Uterus (tissue), 3 donors: ENCODE measurements at regions not wholly inside any gene's neighbourhood (a gene's known extent, or its start where the extent isn't known, plus 50 kb on each side); places are given as distances from the start of the nearest gene placed in this dataset.

Experiments
- DNase-seq, 2 donors: peaks; one replicate each; pipeline ENCODE4 v3.0.0-alpha.2; 2019 to 2020
- H3K27ac ChIP-seq, 2 donors: fragments of 200-600 bp; sonication (generic); 1 replicate in 1 of 2; 2 replicates in 1 of 2; pipeline ENCODE4 v1.5.1; 2016 to 2018
- H3K27me3 ChIP-seq, 2 donors: fragments of 200-600 bp; sonication (generic); one replicate each; pipeline ENCODE4 v1.5.1; 2018 to 2019; ENCODE audit warnings: control low read depth in 1 of 2
- H3K36me3 ChIP-seq, 2 donors: fragments of 200-600 bp; sonication (generic); one replicate each; pipeline ENCODE4 v1.5.1; 2019; ENCODE audit warnings: control low read depth in 1 of 2
- H3K4me1 ChIP-seq, 2 donors: fragments of 200-600 bp; sonication (generic); one replicate each; pipeline ENCODE4 v1.5.1; 2018 to 2019; ENCODE audit warnings: control low read depth in 1 of 2
- H3K4me3 ChIP-seq, 2 donors: fragments of 200-600 bp; sonication (generic); 1 replicate in 1 of 2; 2 replicates in 1 of 2; pipeline ENCODE4 v1.5.1; 2018 to 2019; ENCODE audit warnings: mild to moderate bottlenecking in 1 of 2
- H3K9me3 ChIP-seq, 2 donors: fragments of 200-600 bp; sonication (generic); one replicate each; pipeline ENCODE4 v1.5.1; 2019; ENCODE audit warnings: control low read depth in 1 of 2
- POLR2A ChIP-seq, 2 donors: fragments of 450-650 bp; IDR thresholded peaks; one replicate each; pipeline ENCODE4 v1.6.1; 2016; ENCODE audit warnings: antibody characterized with exemption in 2 of 2, mild to moderate bottlenecking in 1 of 2, moderate library complexity in 1 of 2
- intact Hi-C: fragments of 100-400 bp; cut with DNase I; formaldehyde crosslinking; loops from one replicate; pipeline ENCODE4 v1.15.1; 2023; ENCODE audit warnings: low total_unique reads
- TF ChIP-seq, protein P1 (sequence below), 4 experiments: fragments of 200-600 bp in 2 of 4; fragments of 450-650 bp in 2 of 4; sonication (generic) in 2 of 4; IDR thresholded peaks; one replicate each; pipeline ENCODE4 v1.5.1; 2016 to 2019; ENCODE audit warnings: antibody characterized with exemption in 4 of 4, mild to moderate bottlenecking in 2 of 4, moderate library complexity in 1 of 4
- donor health status: DM: yes; HTN: yes; CAD: no.

DNA sequence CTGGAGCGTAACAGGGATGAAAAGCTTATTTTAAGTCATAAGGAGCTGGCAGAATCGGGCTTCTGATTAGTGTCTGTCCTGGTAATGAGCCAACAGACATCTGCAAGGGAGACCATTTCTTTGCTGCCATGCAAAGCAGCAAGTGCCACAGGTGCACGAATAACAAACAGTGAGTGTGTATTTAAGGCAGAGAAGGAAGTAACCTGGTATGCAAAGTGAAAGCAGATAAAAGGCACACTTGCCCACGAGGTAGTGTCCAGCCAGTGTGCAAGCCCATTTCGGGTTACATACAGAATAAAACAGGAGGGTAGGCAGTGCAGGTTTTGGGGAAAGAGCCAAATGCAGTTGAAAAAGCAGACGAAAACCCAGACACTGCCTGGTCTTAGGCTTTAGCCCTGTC is 1153.7 kb downstream of the SI start:
- TF ChIP-seq, protein P1, sequence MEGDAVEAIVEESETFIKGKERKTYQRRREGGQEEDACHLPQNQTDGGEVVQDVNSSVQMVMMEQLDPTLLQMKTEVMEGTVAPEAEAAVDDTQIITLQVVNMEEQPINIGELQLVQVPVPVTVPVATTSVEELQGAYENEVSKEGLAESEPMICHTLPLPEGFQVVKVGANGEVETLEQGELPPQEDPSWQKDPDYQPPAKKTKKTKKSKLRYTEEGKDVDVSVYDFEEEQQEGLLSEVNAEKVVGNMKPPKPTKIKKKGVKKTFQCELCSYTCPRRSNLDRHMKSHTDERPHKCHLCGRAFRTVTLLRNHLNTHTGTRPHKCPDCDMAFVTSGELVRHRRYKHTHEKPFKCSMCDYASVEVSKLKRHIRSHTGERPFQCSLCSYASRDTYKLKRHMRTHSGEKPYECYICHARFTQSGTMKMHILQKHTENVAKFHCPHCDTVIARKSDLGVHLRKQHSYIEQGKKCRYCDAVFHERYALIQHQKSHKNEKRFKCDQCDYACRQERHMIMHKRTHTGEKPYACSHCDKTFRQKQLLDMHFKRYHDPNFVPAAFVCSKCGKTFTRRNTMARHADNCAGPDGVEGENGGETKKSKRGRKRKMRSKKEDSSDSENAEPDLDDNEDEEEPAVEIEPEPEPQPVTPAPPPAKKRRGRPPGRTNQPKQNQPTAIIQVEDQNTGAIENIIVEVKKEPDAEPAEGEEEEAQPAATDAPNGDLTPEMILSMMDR (IDR thresholded peaks at IDR 0.05) = no peak
- TF ChIP-seq POLR2A (IDR thresholded peaks at IDR 0.05) = no peak
- intact Hi-C loops = no loop called here

DNA sequence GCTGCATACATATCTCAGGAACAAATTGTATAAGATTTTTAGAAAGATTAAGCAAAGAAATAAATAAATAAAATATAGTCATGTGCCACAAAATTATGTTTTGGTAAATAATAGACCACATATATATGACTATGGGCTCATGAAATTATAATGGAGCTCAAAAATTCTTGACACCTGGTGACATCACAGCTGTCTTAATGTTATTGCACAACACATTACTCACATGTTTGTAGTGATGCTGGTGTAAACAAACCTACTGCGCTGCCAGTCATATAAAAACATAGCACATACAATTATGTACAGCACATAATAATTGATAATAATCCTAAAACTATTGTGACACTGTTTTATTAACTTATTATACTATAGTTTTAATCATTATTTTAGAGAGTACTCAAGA is 1159.1 kb downstream of the SI start:
- no peaks in the 10 kb centered on the region for H3K36me3 ChIP-seq
- no peak overlapping the region for H3K27ac ChIP-seq
- H3K27me3 ChIP-seq = no peaks in the 10 kb centered on the region
- TF ChIP-seq, protein P1 (IDR thresholded peaks at IDR 0.05) = no peak
- TF ChIP-seq POLR2A (IDR thresholded peaks at IDR 0.05) = no peak
- no peak for DNase-seq
- H3K9me3 ChIP-seq = no peaks in the 10 kb centered on the region
- no peaks in the 10 kb centered on the region for H3K4me1 ChIP-seq
- intact Hi-C loops = no loop called here
- H3K4me3 ChIP-seq = no peak overlapping the region

More for the DNA sequence above, 1153.7 kb downstream of the SI start:
- Histone ChIP-seq H3K27ac (no peak overlapping the region), H3K36me3 (no peaks in the 10 kb centered on the region), H3K4me3 (no peak overlapping the region), H3K9me3 (no peaks in the 10 kb centered on the region), H3K27me3 (no peaks in the 10 kb centered on the region), H3K4me1 (no peaks in the 10 kb centered on the region)
- no peak for DNase-seq

DNA sequence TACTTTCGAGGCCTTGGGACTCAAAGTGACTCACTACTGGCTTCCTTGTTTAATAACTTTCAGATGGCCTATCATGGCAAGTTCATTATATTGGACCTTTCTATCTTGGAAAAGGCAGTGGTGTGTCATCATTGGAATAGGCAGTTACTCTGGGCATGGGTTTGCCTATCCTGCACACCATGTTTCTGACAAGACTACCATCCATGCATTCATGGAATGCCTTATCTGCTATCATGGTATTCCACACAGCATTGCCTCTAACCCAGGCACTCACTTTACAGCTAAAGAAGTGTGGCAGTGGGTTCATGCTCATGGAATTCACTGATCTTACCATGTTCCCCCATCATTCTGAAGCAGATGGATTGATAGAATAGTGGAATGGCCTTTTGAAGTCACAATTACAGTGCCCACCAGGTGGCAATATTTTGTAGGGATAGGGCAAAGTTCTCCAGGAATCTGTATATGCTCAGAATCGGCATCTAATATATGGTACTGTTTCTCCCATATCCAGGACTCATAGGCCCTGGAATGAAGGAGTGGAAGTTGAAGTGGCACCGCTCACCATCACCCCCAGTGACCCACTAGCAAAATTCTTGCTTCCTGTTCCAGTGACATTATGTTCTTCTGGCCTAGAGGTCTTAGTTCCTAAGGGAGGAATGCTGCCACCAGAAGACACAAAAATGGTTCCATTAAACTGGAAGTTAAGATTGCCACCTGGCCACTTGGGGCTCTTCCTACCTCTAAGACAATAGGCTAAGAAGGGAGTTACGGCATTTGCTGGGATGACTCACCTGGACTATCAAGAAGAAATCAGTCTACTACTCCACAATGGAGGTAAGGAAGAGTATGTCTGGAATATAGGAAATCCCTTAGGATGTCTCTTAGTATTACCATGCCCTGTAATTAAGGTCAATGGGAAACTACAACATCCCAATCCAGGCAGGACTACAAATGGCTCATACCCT is 1161.4 kb downstream of the SI start:
- no peak overlapping the region for H3K4me3 ChIP-seq
- no peaks in the 10 kb centered on the region for H3K27me3 ChIP-seq
- no peaks in the 10 kb centered on the region for H3K9me3 ChIP-seq
- intact Hi-C loops = no loop called here
- no peak overlapping the region for H3K27ac ChIP-seq
- TF ChIP-seq POLR2A (IDR thresholded peaks at IDR 0.05) = no peak
- TF ChIP-seq, protein P1 (IDR thresholded peaks at IDR 0.05) = no peak
- H3K4me1 ChIP-seq = no peaks in the 10 kb centered on the region
- no peaks in the 10 kb centered on the region for H3K36me3 ChIP-seq
- DNase-seq = no peak

DNA sequence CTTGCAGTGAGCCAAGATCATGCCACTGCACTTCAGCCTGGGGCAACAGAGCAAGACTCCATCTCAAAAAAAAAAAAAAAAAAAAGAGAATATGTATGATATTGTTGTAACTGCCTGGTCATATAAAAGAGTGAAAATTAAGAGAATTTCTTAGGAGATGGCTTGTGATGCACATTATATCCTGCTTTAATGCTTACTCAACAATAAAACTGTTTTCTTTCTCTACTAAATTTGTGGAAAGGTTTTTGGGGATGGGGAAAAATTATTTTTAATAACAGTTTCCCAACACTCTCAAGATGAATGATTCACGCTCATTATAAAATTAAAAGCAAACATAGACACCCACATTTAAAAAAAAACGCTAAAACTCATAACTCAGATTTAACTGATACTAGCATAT is 1163.0 kb downstream of the SI start:
- Histone ChIP-seq H3K27me3 (no peaks in the 10 kb centered on the region), H3K27ac (no peak overlapping the region), H3K4me1 (no peaks in the 10 kb centered on the region), H3K4me3 (no peak overlapping the region), H3K9me3 (no peaks in the 10 kb centered on the region), H3K36me3 (no peaks in the 10 kb centered on the region)
- no peak for DNase-seq
- intact Hi-C loops = no loop called here
- TF ChIP-seq, protein P1 (IDR thresholded peaks at IDR 0.05) = no peak
- TF ChIP-seq POLR2A (IDR thresholded peaks at IDR 0.05) = no peak

DNA sequence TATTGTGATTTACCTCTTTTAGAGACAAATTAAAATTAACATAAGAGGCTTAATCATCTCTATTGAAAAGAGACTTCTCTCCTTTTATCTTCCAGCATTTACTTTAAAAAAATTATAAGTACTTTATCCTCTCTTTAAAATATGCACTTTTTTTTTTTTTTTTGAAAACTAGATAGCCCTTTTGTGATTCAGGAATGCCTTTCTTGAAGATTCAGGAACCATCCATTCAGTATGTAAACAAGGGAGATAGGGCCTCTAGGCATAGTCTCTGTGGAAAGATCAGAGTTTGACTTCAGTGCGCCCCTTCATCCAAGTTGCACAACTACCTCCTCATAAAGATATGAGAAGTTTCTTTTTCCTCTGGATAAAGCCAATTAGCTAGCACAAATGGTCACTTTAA is 1163.7 kb downstream of the SI start:
- Histone ChIP-seq H3K4me3 (no peak overlapping the region), H3K27ac (no peak overlapping the region), H3K4me1 (no peaks in the 10 kb centered on the region), H3K36me3 (no peaks in the 10 kb centered on the region), H3K27me3 (no peaks in the 10 kb centered on the region), H3K9me3 (no peaks in the 10 kb centered on the region)
- no peak for DNase-seq
- intact Hi-C loops = no loop called here
- no peak for TF ChIP-seq POLR2A (IDR thresholded peaks at IDR 0.05)
- TF ChIP-seq, protein P1 (IDR thresholded peaks at IDR 0.05) = no peak
